Stimulated activated CD8-positive, alpha-beta memory T cell treated with anti-CD3 and anti-CD28 coated beads, Interleukin-4, amount 100 ng/mL, for 4 hours (primary cell): ENCODE measurements at regions not wholly inside any gene's neighbourhood (a gene's known extent, or its start where the extent isn't known, plus 50 kb on each side); places are given as distances from the start of the nearest gene placed in this dataset.
"Not testable (repeated sequence)": the region's sequence is repeated elsewhere in the genome, so short reads cannot be mapped to it uniquely, and the experiment has no call there.

Experiments
- DNase-seq, 2 donors: peaks; one replicate each; pipeline ENCODE4 v3.0.0-alpha.2; 2020; ENCODE audit warnings: low read depth in 2 of 2, low spot score in 1 of 2

DNA sequence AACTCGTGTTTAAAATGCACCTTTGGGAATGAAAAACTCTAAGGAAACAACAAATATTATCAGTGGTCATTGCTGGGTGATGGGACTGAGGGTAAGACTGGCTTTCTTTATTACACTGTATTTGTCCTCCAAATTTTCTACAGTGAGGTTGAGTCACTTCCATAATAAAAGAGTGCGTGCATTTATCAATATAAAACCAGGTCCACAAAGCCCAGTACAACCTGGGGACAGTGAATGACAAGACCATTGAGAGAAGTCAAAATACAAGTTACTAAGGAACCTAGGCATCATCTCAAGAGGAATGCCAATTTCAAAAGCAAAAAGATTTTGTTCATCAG is 76.4 kb downstream of the MAGED4 start:
- DNase-seq, result no peak

GRCh38 chrX:52261463-52262194 is 76.9 kb downstream of the MAGED4 start:
- peak; percentile 67 to 87 for DNase-seq

GRCh38 chrX:52262195-52262546 is 77.5 kb downstream of the MAGED4 start:
- no peak for DNase-seq

- DNase-seq, result no peak
Measured at GRCh38 chrX:52263417-52263816, 78.7 kb downstream of the MAGED4 start.

DNA sequence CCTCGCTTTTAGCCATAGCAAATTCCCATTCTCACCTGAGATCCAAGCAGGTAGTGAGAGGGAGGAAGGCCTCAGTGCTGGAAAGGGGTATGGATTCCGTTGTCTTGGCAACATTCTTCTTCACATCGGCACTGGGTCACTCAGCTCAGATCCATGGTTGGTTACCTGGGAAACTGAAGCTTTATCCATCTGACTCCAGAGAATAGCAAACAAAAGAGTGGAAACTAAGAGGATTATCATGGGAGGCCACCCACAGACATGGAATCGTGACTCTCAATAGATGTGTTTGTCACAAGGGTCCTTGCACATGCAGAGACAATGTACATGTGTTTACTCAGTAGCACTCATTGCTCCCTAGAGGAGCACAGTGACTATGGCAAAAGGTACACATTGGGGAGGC is 81.0 kb downstream of the MAGED4 start:
- DNase-seq, result no peak

DNA sequence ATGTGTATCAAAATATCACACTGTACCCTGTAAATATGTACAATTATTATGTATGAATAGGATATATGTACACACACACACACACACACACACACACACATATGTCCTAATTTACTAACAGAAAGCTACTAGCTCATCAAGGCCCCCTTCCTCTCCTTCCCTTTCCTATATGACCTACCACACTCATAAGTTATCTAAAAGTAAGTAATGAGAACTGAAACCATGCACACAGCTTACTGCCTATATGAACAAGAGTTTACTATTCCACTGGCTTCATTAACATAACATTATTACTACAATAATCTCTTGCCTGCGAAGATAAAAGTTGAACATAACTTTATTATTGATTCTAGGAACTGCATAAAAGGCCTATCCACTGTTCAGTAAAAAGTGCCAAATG is 83.8 kb downstream of the MAGED4 start:
- not testable (repeated sequence) for DNase-seq

DNA sequence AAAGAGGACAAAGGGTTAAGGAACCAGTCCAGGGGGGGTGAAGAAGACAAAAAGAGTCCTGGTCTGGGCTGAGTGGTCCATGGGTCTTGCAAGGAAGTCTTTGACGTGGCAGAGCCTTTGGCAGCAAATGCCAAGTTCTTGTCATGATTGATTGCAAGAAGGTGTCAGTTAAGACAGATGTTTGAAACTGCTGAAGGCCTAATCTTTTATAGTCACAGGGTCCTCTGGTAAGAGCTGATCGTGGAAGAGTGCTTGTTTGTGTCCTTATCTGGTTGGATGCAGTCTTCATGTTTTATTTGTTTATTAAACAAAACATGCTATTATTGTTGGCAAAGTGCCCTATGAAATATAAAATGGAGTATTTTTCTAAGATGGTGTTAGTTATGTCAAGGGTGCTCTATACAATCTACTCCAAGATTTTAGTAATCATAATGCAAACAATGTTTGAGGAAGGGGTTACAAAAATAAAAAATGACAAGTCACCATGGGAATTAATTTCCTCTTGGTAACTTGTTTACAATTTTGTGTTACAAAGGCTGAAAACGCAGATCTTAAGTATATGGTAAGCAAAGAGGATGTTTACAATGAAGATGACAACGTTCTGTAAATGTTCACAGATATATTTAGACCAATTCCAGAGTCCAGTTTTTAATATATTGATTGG is 85.9 kb downstream of the MAGED4 start:
- DNase-seq, result no peak

DNA sequence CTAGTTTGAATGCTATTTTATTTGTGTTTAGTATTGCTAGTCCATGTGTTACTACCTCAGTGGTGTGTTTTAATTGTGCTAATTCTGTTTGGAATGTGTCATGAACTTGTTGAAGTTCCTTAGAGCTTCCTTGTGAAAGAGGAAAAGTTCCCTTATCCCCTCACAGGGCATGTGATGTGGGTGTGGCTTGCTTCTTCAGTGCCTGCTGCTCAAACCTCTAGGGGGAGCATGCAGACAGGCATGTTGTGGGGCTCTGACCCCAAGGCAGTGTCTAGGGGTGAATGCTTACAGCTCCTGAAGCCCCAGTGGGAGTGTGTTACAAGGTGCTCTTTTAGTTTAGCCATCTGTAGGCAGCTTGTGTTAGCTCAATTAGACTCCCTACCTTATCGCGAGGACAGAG is 86.5 kb downstream of the MAGED4 start:
- no peak for DNase-seq

DNA sequence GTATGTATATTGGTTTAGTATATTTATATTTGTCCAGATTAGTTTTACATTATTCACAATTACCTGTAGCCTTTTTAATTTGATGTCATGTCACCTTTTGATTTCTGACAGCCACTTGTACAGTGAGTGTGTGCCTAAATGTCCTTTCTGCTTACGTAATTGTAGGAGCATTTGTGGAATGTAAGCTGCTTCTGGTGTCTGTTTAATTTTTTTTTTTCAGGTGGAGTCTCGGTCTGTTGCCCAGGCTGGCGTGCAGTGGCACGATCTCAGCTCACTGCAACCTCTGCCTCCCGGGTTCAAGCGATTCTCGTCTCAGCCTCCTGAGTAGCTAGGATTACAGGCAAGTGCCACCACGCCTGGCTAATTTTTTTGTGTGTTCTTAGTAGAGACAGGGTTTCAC is 91.2 kb upstream of the XAGE2 start:
- no peak for DNase-seq

- no peak for DNase-seq
Measured at GRCh38 chrX:52280812-52281211, 88.0 kb upstream of the XAGE2 start.

- no peak for DNase-seq
Measured at GRCh38 chrX:52284865-52285264, 84.0 kb upstream of the XAGE2 start.

DNA sequence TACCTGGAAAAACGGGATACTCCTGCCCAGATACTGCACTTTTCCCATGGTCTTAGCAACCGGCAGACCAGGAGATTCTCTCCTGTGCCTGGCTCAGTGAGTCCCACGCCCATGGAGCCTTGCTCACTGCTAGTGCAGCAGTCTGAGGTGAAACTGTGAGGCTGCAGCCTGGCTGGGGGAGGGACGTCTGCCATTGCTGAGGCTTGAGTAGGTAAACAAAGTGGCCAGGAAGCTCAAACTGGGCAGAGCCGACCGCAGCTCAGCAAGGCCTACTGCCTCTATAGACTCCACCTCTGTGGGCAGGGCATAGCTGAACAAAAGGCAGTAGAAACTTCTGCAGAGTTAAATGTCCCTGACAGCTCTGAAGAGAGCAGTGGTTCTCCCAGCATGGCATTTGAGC is 69.9 kb upstream of the XAGE2 start:
- DNase-seq, result not testable (repeated sequence)

DNA sequence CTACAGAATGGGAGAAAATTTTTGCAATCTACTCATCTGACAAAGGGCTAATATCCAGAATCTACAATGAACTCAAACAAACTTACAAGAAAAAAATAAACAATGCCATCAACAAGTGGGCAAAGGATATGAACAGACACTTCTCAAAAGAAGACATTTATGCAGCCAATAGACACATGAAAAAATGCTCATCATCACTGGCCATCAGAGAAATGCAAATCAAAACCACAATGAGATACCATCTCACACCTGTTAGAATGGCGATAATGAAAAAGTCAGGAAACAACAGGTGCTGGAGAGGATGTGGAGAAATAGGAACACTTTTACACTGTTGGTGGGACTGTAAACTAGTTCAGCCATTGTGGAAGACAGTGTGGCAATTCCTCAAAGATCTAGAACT is 60.3 kb upstream of the XAGE2 start:
- not testable (repeated sequence) for DNase-seq
